ENCODE measurements at regions not wholly inside any gene's neighbourhood (a gene's known extent, or its start where the extent isn't known, plus 50 kb on each side); places are given as distances from the start of the nearest gene placed in this dataset.

- TF ChIP-seq E4F1 (IDR thresholded peaks at IDR 0.05; ENCODE audit: borderline replicate concordance, partially characterized antibody) (no peak), RAD51 (IDR thresholded peaks at IDR 0.05) (no peak), CREM (IDR thresholded peaks at IDR 0.05; ENCODE audit: low read depth) (no peak), POU2F2 (IDR thresholded peaks at IDR 0.05; ENCODE audit: borderline replicate concordance, low read depth, low read length) (no peak), BCL3 (IDR thresholded peaks at IDR 0.05; ENCODE audit: borderline replicate concordance, insufficient read depth, low read depth, low read length, poor library complexity, severe bottlenecking) (no peak), CEBPB (IDR thresholded peaks at IDR 0.05; ENCODE audit: borderline replicate concordance in 1 of 2, low read depth in 2 of 2, low read length in 2 of 2) (no peak), YBX1 (IDR thresholded peaks at IDR 0.05) (no peak), LARP7 (IDR thresholded peaks at IDR 0.05) (no peak), RCOR1 (conservative IDR thresholded peaks at IDR 0.05; ENCODE audit: low read depth, low read length) (no peak), BACH1 (IDR thresholded peaks at IDR 0.05; ENCODE audit: borderline replicate concordance) (no peak), ATF3 (IDR thresholded peaks at IDR 0.05; ENCODE audit: borderline replicate concordance, extremely low read depth, low read depth, low read length) (no peak)
- TF ChIP-seq, protein P1, sequence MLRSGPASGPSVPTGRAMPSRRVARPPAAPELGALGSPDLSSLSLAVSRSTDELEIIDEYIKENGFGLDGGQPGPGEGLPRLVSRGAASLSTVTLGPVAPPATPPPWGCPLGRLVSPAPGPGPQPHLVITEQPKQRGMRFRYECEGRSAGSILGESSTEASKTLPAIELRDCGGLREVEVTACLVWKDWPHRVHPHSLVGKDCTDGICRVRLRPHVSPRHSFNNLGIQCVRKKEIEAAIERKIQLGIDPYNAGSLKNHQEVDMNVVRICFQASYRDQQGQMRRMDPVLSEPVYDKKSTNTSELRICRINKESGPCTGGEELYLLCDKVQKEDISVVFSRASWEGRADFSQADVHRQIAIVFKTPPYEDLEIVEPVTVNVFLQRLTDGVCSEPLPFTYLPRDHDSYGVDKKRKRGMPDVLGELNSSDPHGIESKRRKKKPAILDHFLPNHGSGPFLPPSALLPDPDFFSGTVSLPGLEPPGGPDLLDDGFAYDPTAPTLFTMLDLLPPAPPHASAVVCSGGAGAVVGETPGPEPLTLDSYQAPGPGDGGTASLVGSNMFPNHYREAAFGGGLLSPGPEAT (IDR thresholded peaks at IDR 0.05; ENCODE audit: low read depth) = no peak
- TF ChIP-seq, protein P2, sequence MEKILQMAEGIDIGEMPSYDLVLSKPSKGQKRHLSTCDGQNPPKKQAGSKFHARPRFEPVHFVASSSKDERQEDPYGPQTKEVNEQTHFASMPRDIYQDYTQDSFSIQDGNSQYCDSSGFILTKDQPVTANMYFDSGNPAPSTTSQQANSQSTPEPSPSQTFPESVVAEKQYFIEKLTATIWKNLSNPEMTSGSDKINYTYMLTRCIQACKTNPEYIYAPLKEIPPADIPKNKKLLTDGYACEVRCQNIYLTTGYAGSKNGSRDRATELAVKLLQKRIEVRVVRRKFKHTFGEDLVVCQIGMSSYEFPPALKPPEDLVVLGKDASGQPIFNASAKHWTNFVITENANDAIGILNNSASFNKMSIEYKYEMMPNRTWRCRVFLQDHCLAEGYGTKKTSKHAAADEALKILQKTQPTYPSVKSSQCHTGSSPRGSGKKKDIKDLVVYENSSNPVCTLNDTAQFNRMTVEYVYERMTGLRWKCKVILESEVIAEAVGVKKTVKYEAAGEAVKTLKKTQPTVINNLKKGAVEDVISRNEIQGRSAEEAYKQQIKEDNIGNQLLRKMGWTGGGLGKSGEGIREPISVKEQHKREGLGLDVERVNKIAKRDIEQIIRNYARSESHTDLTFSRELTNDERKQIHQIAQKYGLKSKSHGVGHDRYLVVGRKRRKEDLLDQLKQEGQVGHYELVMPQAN (conservative IDR thresholded peaks at IDR 0.05) = no peak
These were observed 607.6 kb upstream of the KLHL4 start (continued) for GRCh38 chrX:86910027-86910426.
